Activated gamma-delta T cell treated with anti-CD3 and anti-CD28 coated beads, Interleukin-2, amount 50 U/mL, for 16 hours (primary cell): ENCODE measurements at regions not wholly inside any gene's neighbourhood (a gene's known extent, or its start where the extent isn't known, plus 50 kb on each side); places are given as distances from the start of the nearest gene placed in this dataset.
"Not testable (repeated sequence)": the region's sequence is repeated elsewhere in the genome, so short reads cannot be mapped to it uniquely, and the experiment has no call there.

ENCODE experiments used
- DNase-seq: peaks from one replicate; pipeline ENCODE4 v3.0.0-alpha.2; 2020; ENCODE audit warnings: low read depth

GRCh38 chr7:101708223-101708622, 79.1 kb upstream of the MYL10 start:
- no peak for DNase-seq

DNA sequence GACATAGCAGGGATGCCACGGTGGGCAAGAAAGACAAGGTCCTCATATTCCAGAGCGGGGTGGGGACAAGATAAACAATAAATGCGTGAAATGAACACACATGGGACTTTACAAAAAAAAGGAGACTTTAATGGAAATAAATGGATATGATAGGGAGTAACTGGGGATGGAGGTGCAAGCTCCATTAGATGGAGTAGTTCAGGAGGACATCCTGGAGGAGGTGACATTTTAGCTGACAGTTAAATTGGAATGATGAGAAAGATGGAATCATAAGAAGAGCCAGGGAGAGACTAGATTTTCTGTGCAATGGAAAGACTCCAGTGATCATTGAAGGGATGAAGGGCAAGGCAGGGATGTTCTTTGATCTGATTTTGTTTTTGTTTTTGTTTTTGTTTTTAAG, 83.6 kb upstream of the MYL10 start:
- DNase-seq = no peak

DNA sequence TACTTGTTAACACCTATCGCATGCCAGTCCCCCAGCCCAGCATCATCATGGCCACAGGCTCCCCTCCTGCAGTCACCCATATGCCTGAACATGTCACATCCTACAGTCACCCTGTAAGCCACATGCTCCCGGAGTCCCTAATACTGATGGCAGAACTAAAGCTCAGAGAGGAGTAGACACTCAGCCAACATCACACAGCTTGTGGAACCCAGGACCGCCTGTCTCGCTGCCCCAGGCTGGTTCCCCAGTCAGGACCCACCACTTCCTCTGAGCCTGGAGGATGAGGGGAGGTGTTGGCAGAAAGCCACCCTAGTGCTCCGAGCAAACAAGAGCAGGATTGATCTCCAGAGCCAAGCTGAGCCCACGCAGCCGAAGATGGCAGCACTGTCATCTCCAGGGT, 85.0 kb upstream of the MYL10 start:
- DNase-seq = no peak

DNA sequence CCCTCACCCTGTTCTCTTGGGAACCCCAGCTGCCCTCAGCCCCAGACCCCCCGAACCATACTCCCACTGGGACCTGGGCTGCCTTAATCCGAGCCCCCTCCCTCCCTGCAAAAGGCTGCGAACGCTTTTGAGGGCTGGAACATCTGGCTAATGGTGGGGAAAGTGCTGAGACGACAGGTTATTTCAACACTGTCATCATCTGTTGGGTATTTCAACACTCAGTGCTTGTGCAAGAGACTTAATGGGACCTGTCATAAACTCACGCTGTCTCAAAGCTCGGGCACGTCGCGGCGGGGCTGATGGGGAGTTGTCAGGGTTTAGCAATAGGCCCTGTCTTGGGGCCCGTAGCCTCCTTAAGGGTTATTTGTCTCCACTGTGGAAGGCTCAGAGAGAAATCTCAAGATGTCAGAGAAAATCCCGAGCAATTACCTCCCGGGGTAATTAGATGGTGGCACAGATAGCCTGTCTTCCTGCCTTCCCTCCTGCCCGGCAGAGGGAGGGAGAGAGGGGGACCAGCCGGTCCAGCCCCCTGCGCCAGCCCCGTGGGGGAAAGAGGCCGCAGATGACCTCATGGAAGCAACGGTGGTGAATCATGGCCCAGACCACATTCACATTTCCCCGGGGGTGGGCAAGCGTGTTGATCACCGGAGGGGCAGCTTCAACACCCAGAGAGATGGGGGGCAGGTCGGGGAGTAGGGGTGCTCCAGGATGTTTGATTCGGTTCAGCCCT, 88.7 kb upstream of the MYL10 start:
- no peak for DNase-seq

- no peak for DNase-seq
Observed at GRCh38 chr7:101718363-101719122, 89.4 kb upstream of the MYL10 start.

DNA sequence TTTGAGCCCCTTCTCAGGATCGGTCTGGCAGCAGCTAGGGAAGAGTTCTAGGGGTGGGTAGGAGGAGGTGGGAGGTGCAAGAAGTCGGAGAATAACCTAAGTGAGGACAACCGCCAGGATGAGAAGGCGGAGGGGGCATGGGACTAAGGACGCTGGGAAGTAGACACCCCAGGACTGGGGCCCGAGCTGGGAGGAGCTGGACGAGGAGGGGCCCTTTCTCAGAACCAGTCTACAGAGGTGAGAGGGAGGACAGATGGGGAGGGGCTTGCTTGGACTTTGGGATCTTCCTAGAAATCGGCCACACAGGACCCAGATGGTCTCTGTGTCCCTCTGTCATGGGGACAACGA, 90.0 kb upstream of the MYL10 start:
- no peak for DNase-seq

DNA sequence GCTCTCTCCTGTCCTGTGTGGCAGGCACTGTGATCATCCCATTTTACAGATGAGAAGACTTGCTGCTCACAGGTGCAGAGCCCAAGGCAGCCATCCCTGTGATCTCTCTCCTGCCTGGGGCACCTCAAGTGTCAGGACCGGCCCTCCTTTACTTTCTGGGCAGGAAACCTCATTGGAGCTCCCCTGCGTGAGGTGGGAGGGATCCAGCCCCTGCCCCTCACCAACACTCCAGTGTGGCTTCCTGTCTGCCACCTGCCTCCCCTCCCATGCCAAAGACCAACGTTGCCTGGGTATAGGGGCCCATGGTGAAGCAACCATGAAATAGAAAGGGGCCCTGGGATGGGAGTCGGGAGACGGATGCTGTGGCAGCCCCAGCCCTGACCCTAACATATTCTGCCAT, 91.2 kb upstream of the MYL10 start:
- DNase-seq = no peak

GRCh38 chr7:101722247-101722646, 93.2 kb upstream of the MYL10 start:
- no peak for DNase-seq

GRCh38 chr7:101723835-101724234, 93.6 kb upstream of the CUX1 start:
- DNase-seq = no peak

DNA sequence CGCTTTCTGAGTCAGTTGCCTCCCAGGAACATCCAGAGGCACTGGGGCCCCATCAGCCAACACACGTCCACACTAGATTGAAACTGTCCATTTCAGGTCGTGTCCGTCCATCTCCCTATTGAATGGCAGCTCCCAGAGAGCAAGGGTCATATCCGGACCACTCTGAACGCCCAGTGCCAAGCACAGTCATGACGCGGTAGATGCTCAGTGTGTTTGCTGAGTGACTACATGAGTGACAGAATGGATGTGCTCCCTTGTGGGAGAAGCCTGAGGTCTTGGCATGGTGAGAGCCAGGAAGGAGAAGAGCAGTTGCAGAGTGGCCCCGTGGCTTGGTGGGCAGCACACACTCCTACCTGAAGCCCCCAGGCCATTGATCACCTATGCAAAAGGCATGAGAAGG, 92.5 kb upstream of the CUX1 start:
- DNase-seq = no peak

DNA sequence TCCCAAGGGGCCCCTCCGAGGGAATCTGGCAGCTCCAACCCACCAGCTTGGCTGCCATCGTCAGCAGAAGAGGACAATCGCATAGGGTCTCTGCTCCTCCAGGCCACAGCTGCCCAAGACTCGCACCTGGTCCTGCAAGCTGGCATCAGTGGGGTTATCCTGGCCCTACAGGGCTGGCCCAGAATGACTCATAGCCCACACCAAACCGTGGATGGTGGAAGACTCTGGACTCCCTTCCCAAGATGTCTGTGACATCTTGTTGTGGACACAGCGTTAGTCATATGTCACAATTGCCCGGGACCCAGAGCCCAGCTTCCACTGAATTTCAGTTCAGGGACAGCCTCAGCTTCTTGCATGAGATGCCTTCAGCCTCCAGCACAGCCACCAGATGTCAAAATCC, 91.5 kb upstream of the CUX1 start:
- no peak for DNase-seq

GRCh38 chr7:101727184-101727583, 90.2 kb upstream of the CUX1 start:
- no peak for DNase-seq

DNA sequence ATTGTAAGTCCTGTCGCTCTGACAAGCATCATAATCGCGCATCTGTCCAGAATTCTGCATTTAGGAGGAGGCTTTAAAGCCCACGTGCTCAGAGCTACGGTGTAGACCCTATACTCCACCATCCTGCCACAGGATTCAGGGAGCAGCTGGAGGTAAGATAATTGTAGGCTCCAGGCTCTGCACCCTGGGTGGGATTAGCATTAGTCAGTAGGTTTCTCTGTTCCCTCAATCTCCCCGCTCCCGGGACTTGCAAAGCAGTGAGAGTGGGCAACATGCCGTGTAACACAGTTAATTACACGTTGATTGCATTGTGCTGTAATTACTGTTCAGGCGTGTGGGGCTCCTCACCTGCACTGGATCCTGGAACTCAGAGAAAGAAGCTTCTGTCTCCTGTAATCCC, 89.3 kb upstream of the CUX1 start:
- no peak for DNase-seq

- not testable (repeated sequence) for DNase-seq
Observed at GRCh38 chr7:101728873-101729240, 88.6 kb upstream of the CUX1 start.

DNA sequence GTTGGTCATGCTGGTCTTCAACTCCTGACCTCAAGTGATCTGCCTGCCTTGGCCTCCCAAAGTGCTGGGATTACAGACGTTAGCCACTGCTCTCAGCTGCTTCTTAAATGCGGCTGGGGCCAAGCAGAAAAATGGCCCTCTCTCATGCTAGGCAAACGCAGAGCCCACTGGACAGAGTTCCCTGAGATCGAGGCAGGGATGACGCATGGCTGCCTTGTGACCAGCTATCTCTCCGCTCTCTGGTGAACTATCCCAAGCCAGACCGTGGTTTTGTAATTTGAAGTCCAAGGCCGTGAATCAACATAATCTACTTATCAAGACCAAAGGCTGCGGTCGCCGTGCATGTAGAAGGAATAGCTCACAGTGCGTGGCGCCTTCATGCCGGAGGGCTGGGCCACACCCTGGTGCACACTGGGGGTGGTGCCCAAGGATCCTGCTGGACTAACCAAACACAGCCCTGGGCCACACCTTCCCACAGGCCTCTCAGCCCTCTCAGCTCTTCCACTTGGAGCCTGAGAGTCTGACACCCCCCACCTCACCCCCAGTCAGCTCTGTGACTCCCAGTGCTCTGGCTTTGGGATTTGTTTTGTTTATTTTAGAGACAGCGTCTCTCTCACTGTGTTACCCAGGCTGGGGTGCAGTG, 88.1 kb upstream of the CUX1 start:
- no peak for DNase-seq

GRCh38 chr7:101731502-101732084, 85.8 kb upstream of the CUX1 start:
- DNase-seq = no peak

DNA sequence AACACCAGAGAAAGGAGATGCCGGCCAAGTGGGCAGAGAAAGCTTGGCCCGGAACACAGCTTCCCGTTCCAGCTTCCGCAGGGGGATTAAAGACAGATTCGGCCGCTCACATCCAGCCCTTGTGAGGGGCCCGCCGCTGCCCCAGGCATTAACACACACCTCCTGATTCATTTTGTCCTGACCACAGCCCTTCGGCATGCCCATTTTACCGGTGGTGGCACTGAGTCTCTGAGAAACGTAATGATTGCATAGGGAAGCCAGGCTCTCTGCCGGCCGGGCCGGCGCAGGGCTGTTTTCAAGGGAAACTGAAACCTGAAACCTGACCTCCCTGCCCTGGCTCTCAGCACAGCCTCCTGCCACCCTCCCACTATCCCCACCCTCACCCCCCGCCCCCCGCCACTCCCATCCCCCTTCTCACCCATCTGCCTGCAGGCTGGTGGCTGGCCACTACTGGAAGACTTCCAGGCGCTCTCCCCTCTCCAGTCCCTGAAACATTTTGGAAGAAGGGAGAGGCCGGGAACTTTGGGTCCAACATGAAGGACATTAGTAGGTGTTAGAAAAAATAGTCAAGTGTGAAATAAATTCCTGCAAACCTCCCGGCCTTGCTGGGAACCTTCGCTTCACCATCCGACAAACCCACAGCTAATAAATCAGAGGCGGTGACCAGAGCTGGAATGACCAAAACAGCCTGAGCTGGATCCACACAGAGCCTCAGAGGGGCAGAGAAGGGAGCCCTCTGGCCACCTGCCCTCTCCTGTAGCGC, 83.5 kb upstream of the CUX1 start:
- DNase-seq = no peak

DNA sequence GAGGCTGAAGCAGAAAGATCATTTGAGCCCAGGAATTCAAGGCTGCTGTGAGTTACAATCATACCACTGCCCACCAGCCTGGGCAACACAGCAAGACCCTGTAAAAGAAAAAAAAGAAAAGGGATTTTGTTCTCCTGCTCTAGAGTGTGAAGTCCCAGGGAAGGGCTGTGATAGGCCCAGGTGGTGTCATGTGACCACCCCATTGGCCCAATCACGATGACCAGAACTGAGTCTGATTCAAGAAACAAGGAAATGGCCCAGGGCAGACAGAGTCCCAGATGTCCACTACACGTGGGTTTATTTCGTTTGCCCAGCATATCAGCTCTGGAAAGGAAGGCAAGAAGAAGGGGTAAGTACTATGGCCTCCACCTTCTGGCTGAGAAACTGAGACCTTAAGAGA, 81.3 kb upstream of the CUX1 start:
- DNase-seq = no peak

DNA sequence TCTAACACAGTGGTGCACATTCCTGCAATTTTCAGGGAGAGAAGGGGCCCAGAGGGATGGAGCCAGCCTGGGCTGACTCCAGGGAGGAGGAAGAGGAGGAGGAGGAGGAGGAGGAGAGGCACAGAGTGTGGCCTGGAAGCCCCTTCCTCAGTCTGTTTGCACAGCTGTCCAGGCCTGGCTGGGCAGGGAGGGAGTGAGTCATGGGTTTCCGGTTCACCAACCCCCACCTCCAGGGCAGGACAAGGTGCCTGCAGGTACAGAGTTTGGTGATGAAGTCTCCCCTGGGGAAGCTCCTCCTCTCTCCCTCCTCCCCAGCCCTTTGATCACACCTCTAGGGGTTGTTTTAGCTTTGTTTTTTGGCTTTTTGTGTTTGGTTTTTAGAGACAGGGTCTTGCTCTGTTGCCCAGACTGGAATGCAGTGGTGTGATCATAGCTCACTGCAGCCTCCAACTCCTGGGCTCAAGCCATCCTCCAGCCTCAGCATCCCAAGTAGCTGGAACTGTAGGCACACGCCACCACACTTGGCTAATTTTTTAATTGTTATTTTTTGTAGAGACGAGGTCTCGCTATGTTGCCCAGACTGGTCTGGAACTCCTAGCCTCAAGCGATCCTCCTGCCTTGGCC, 77.5 kb upstream of the CUX1 start:
- no peak for DNase-seq

DNA sequence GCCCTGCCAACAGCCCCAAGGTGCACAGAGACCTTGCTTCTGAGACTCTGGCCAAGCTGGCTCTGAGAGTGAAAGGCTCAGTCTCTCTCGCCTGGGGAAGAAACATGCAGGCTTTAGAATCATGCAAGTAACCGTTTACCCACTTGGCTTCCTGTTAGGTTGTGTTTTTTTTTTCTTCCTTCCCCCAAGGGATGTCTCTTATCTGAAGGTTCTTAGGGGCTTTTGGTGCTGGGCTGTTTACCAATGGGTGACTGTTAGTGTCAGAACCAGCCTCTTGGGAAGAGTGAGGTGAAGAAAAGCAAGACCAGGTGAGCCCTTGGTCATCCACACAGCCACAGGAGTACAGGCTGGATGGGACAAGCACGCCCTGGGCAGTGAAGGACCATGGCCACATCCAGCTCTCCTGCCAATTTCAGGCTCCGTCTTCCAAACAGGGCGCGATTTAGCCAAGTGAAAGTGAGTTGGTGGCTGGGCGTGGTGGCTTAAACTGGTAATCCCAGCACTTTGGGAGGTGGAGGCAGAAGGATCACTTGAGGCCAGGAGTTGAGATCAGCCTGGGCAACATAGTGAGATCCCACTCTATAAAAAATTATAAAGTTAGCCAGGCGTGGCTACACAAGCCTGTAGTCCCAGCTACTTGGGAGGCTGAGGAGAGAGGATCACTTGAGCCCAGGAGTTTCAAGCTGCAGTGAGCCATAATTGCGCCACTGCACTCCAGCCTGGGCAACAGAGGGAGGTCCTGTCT, 76.3 kb upstream of the CUX1 start:
- DNase-seq = no peak
